ENCODE measurements at regions not wholly inside any gene's neighbourhood (a gene's known extent, or its start where the extent isn't known, plus 50 kb on each side); places are given as distances from the start of the nearest gene placed in this dataset.

DNA sequence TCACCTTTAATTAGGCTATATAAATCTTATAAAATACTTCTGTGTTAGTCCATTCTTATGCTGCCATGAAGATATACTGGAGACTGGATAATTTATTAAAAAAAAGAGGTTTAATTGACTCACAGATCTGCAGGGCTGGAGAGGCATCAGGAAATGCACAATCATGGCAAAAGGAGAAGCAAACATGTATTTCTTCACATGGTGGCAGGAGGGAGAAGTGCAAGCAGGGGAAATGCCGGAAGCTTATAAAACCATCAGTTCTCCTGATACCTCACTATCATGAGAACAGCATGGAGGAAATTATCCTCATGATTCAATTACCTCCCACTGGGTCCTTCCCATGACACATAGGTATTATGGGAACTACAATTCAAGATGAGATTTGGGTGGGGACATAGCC, 504.4 kb downstream of the RIT2 start:
- ATAC-seq (ENCODE audit: low FRiP score) (no peak), DNase-seq (no peak)
- no peak overlapping the region for H3K4me3 ChIP-seq (ENCODE audit: low read length in 2 of 2)
- no peaks in the 10 kb centered on the region for H3K36me3 ChIP-seq (ENCODE audit: control insufficient read depth in 1 of 2, insufficient read depth in 2 of 2, low read length in 1 of 2)
- H3K27ac ChIP-seq (ENCODE audit: low read depth in 1 of 2, low read length in 2 of 2), result no peak overlapping the region
- no peaks in the 10 kb centered on the region for H3K27me3 ChIP-seq (ENCODE audit: control insufficient read depth in 1 of 2, insufficient read depth in 2 of 2, low read length in 1 of 2)
- H3K4me1 ChIP-seq (ENCODE audit: control insufficient read depth in 1 of 2, insufficient read depth in 2 of 2, low read length in 2 of 2), result no peaks in the 10 kb centered on the region
- intact Hi-C loops (cut with DNase I), result no loop called here
- WGBS, 2 donors, result 91 to 94% methylated on average over 1 of the region's 1 CpG
- no peaks in the 10 kb centered on the region for H3K9me3 ChIP-seq (ENCODE audit: control insufficient read depth, low read length)

DNA sequence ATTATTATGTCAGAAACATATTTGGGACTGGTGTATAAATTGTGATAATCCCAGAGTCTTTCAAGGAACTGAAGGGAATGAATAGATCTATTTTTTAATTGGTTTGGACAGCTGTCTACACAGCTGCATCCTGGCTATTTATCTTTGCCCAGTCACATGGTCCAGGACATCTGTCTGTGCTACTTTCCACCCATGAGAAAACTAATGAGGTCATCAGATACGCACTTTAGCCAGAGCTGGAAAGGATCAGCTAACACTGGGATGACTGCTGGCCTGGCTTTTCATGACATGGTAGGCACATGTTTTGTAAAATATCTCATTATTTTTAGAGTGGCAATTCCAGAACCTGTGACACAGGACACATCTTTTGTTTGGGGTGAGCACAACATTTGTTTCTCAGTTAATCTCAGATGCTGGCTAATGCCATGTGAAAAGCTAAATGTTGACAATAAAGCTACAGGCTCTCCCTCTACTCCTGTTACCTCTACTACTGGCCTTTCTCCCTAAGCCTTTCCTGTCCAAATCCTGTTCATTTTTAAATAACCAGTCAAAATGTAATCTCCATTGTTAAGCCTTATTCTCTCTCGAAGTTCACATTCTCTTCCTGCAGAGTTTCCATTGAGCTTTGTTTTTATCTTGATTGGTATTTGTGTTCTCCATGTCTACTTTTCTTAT, 500.7 kb downstream of the RIT2 start:
- Histone ChIP-seq H3K9me3 (ENCODE audit: control insufficient read depth, low read length) (no peaks in the 10 kb centered on the region), H3K27ac (ENCODE audit: low read depth in 1 of 2, low read length in 2 of 2) (no peak overlapping the region), H3K36me3 (ENCODE audit: control insufficient read depth in 1 of 2, insufficient read depth in 2 of 2, low read length in 1 of 2) (no peaks in the 10 kb centered on the region), H3K27me3 (ENCODE audit: control insufficient read depth in 1 of 2, insufficient read depth in 2 of 2, low read length in 1 of 2) (no peaks in the 10 kb centered on the region), H3K4me3 (ENCODE audit: low read length in 2 of 2) (no peak overlapping the region), H3K4me1 (ENCODE audit: control insufficient read depth in 1 of 2, insufficient read depth in 2 of 2, low read length in 2 of 2) (no peaks in the 10 kb centered on the region)
- ATAC-seq (ENCODE audit: low FRiP score) (no peak), DNase-seq (no peak)
- intact Hi-C loops (cut with DNase I), result no loop called here
- 32 to 40% methylated on average over 2 of the region's 2 CpGs for WGBS, 2 donors

DNA sequence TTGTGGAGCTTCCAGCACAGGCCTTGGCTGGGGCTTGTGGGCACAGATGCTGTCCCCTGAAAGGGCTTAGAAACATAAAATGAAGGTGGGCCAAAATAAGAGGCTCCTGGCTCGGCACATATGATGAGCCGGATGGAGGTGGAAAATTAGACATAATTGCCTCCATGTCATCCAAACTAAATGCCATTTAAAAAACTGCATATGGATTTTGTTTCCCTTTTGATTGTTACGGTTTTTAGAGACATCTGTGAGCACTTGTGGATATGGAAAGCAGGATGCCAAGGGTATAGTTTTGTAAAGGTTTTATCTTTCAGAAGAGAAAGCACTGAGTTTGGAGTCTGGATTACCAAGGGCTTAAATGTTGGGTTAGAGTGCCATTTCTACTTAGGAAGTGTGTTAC, 498.3 kb downstream of the RIT2 start:
- intact Hi-C loops (cut with DNase I), result no loop called here
- 82 to 83% methylated on average over 3 of the region's 3 CpGs for WGBS, 2 donors

DNA sequence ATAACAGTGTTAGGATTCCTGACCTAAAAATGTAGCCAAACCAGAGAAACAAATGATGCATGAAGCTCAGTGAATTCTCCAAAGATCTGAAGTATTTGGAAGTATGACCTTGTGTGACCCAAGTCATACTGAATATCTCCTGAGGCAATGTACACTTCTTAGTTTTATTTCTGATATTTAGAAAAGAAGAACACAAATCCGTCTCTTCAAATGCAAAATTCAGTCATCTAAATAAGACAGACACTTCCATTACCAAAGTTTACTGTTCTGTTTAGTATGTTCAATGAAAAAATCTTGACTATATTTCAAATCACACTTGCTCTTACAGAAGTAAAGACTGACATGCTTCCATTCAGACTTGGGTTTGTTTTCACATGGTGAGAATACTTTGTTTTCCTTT, 495.7 kb downstream of the RIT2 start:
- Histone ChIP-seq H3K9me3 (ENCODE audit: control insufficient read depth, low read length) (no peaks in the 10 kb centered on the region), H3K27me3 (ENCODE audit: control insufficient read depth in 1 of 2, insufficient read depth in 2 of 2, low read length in 1 of 2) (no peaks in the 10 kb centered on the region), H3K4me1 (ENCODE audit: control insufficient read depth in 1 of 2, insufficient read depth in 2 of 2, low read length in 2 of 2) (no peaks in the 10 kb centered on the region), H3K4me3 (ENCODE audit: low read length in 2 of 2) (no peak overlapping the region), H3K27ac (ENCODE audit: low read depth in 1 of 2, low read length in 2 of 2) (no peak overlapping the region), H3K36me3 (ENCODE audit: control insufficient read depth in 1 of 2, insufficient read depth in 2 of 2, low read length in 1 of 2) (no peaks in the 10 kb centered on the region)
- DNase-seq (no peak), ATAC-seq (ENCODE audit: low FRiP score) (no peak)
- intact Hi-C loops (cut with DNase I), result no loop called here
- WGBS, 2 donors, result 74 to 84% methylated on average over 1 of the region's 1 CpG

More for the DNA sequence above, 498.3 kb downstream of the RIT2 start:
- DNase-seq, result no peak
- Histone ChIP-seq H3K4me3 (ENCODE audit: low read length in 2 of 2) (no peak overlapping the region), H3K4me1 (ENCODE audit: control insufficient read depth in 1 of 2, insufficient read depth in 2 of 2, low read length in 2 of 2) (no peaks in the 10 kb centered on the region), H3K9me3 (ENCODE audit: control insufficient read depth, low read length) (no peaks in the 10 kb centered on the region), H3K27ac (ENCODE audit: low read depth in 1 of 2, low read length in 2 of 2) (no peak overlapping the region), H3K27me3 (ENCODE audit: control insufficient read depth in 1 of 2, insufficient read depth in 2 of 2, low read length in 1 of 2) (no peaks in the 10 kb centered on the region), H3K36me3 (ENCODE audit: control insufficient read depth in 1 of 2, insufficient read depth in 2 of 2, low read length in 1 of 2) (no peaks in the 10 kb centered on the region)
- ATAC-seq (ENCODE audit: low FRiP score), result no peak

DNA sequence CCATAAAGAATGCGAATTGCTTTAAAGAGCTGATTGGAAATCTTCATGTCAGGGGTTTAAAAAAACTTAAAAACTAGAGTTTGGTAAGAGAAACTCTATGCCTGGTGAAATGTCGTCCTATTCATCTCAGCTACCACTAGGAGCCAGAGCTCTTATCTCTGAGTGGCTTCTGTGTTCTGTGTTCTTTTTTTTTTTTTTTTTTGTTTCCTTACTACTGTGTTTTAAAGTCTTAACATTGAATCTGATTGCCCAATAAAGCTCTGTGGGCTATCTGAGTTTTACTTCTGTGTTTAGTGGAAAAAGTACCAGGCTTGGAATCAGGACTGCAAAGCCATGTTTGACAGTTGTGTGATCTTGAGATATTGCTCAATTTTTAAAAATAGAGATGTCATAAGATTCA, 494.8 kb downstream of the RIT2 start:
- ATAC-seq (ENCODE audit: low FRiP score), result no peak
- DNase-seq, result no peak
- Histone ChIP-seq H3K9me3 (ENCODE audit: control insufficient read depth, low read length) (no peaks in the 10 kb centered on the region), H3K27ac (ENCODE audit: low read depth in 1 of 2, low read length in 2 of 2) (no peak overlapping the region), H3K4me1 (ENCODE audit: control insufficient read depth in 1 of 2, insufficient read depth in 2 of 2, low read length in 2 of 2) (no peaks in the 10 kb centered on the region), H3K4me3 (ENCODE audit: low read length in 2 of 2) (no peak overlapping the region), H3K36me3 (ENCODE audit: control insufficient read depth in 1 of 2, insufficient read depth in 2 of 2, low read length in 1 of 2) (no peaks in the 10 kb centered on the region), H3K27me3 (ENCODE audit: control insufficient read depth in 1 of 2, insufficient read depth in 2 of 2, low read length in 1 of 2) (no peaks in the 10 kb centered on the region)
- intact Hi-C loops (cut with DNase I), result no loop called here
- WGBS, 2 donors, result 51 to 60% methylated on average over 2 of the region's 2 CpGs

DNA sequence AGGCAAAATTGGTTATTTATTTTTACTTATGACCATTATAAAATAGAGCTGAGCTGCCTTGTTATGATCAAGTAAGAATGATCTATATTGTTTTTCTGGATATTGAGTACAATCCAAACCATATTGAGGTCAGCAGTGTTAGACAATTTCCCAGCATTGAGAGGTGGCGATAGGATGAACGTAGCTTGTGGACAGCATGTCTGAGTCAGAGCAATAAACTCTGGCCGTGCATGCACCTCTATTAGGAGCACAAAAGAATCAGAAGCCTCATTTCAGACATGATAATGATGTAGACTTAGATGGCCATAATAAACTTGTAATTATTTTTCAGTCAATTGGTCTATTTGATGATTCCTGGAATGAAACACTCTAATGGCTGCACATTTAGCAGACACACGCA, 491.6 kb downstream of the RIT2 start:
- no peaks in the 10 kb centered on the region for H3K27me3 ChIP-seq (ENCODE audit: control insufficient read depth in 1 of 2, insufficient read depth in 2 of 2, low read length in 1 of 2)
- H3K9me3 ChIP-seq (ENCODE audit: control insufficient read depth, low read length), result no peaks in the 10 kb centered on the region
- H3K4me3 ChIP-seq (ENCODE audit: low read length in 2 of 2), result no peak overlapping the region
- no peak for ATAC-seq (ENCODE audit: low FRiP score)
- intact Hi-C loops (cut with DNase I), result no loop called here
- WGBS, 2 donors, result 67 to 84% methylated on average over 4 of the region's 4 CpGs
- no peaks in the 10 kb centered on the region for H3K4me1 ChIP-seq (ENCODE audit: control insufficient read depth in 1 of 2, insufficient read depth in 2 of 2, low read length in 2 of 2)
- no peaks in the 10 kb centered on the region for H3K36me3 ChIP-seq (ENCODE audit: control insufficient read depth in 1 of 2, insufficient read depth in 2 of 2, low read length in 1 of 2)
- H3K27ac ChIP-seq (ENCODE audit: low read depth in 1 of 2, low read length in 2 of 2), result no peak overlapping the region
- no peak for DNase-seq

DNA sequence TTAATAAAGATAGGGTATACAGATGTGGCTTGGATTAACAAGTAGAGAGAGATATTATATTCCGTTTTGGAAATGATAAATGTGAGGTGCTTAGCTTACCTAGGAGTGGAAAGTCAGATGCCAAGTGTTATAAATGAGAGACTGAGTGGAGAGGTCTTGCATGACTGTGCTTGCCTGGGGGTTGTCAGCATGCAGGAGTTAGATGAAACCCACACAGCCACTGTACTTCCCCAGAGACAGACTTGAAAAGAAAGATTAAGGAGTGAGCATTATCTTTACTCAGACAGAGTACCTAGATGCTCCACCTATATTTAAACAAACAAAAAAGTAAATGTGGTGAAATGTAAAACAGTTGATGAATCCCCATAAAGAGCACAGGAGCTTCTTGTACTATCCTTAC, 482.7 kb downstream of the RIT2 start:
- Histone ChIP-seq H3K9me3 (ENCODE audit: control insufficient read depth, low read length) (no peaks in the 10 kb centered on the region), H3K36me3 (ENCODE audit: control insufficient read depth in 1 of 2, insufficient read depth in 2 of 2, low read length in 1 of 2) (no peaks in the 10 kb centered on the region), H3K27me3 (ENCODE audit: control insufficient read depth in 1 of 2, insufficient read depth in 2 of 2, low read length in 1 of 2) (no peaks in the 10 kb centered on the region), H3K4me1 (ENCODE audit: control insufficient read depth in 1 of 2, insufficient read depth in 2 of 2, low read length in 2 of 2) (no peaks in the 10 kb centered on the region), H3K27ac (ENCODE audit: low read depth in 1 of 2, low read length in 2 of 2) (no peak overlapping the region), H3K4me3 (ENCODE audit: low read length in 2 of 2) (no peak overlapping the region)
- ATAC-seq (ENCODE audit: low FRiP score) (no peak), DNase-seq (no peak)
- intact Hi-C loops (cut with DNase I), result no loop called here
- 47 to 49% methylated on average over 1 of the region's 1 CpG for WGBS, 2 donors

DNA sequence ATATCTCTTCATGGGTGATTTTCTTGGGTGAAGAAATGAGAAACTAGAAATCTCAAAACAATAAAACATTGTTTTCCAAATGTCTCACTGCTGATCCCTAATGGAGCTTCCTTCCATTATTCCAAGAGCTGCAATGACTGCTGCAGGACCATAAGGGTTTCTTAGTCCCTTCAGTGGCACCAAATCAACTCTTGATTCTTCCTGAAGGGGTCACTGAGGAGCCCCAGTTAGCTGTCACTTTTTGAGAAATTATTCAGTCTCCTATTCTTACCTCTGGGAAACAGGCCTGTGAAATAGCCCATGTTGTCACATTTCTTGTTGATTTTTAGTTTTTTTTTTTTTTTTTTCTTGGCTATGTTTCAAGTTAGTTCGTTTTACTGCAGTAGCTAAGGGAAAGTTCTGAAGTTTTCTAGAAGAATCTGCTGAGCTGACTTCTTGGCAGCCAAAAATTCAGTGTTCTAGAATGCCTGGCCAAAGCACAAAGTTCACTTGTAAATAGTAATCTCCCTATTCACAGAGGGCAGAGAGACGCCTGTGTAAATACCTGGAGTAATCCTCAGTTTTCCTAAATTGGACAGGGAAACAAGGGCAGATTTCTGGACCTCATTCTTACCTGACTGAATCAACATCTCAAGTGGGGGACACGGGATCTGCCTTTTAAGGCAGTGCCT, 480.0 kb downstream of the RIT2 start:
- no peaks in the 10 kb centered on the region for H3K27me3 ChIP-seq (ENCODE audit: control insufficient read depth in 1 of 2, insufficient read depth in 2 of 2, low read length in 1 of 2)
- WGBS, 2 donors, result 16 to 20% methylated on average over 3 of the region's 3 CpGs
- no peak overlapping the region for H3K27ac ChIP-seq (ENCODE audit: low read depth in 1 of 2, low read length in 2 of 2)
- DNase-seq (no peak), ATAC-seq (ENCODE audit: low FRiP score) (no peak)
- no peaks in the 10 kb centered on the region for H3K36me3 ChIP-seq (ENCODE audit: control insufficient read depth in 1 of 2, insufficient read depth in 2 of 2, low read length in 1 of 2)
- intact Hi-C loops (cut with DNase I), result no loop called here
- H3K4me3 ChIP-seq (ENCODE audit: low read length in 2 of 2), result no peak overlapping the region
- no peaks in the 10 kb centered on the region for H3K9me3 ChIP-seq (ENCODE audit: control insufficient read depth, low read length)
- no peaks in the 10 kb centered on the region for H3K4me1 ChIP-seq (ENCODE audit: control insufficient read depth in 1 of 2, insufficient read depth in 2 of 2, low read length in 2 of 2)

DNA sequence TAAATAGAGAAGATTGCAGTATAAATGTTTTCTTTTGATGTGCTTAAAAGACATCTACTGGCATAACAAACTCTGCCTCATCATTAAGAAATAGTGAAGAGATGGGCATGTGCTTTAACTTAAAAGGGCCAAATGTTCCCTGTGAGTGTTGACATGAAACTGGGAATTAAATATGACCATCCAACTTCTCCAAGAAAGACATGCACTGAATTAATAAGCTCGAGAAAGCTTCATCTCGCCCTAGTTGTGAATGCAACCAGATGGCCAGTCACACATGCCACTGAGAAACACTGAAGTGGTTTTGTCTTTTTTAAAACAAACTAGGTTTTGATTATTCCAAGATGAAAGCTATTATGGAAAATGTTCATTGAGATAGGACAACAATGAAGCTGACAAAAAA, 479.2 kb downstream of the RIT2 start:
- H3K4me3 ChIP-seq (ENCODE audit: low read length in 2 of 2), result no peak overlapping the region
- H3K9me3 ChIP-seq (ENCODE audit: control insufficient read depth, low read length), result no peaks in the 10 kb centered on the region
- no peaks in the 10 kb centered on the region for H3K4me1 ChIP-seq (ENCODE audit: control insufficient read depth in 1 of 2, insufficient read depth in 2 of 2, low read length in 2 of 2)
- no peaks in the 10 kb centered on the region for H3K36me3 ChIP-seq (ENCODE audit: control insufficient read depth in 1 of 2, insufficient read depth in 2 of 2, low read length in 1 of 2)
- DNase-seq, result no peak
- H3K27ac ChIP-seq (ENCODE audit: low read depth in 1 of 2, low read length in 2 of 2), result no peak overlapping the region
- no peaks in the 10 kb centered on the region for H3K27me3 ChIP-seq (ENCODE audit: control insufficient read depth in 1 of 2, insufficient read depth in 2 of 2, low read length in 1 of 2)
- intact Hi-C loops (cut with DNase I), result no loop called here
- 52 to 64% methylated on average over 2 of the region's 2 CpGs for WGBS, 2 donors
- no peak for ATAC-seq (ENCODE audit: low FRiP score)

All from aorta (tissue), 5 donors.